MM.1S (cell line): ENCODE measurements at regions not wholly inside any gene's neighbourhood (a gene's known extent, or its start where the extent isn't known, plus 50 kb on each side); places are given as distances from the start of the nearest gene placed in this dataset.

ENCODE experiments used
- CTCF ChIP-seq: fragments of 300-600 bp; sonication (generic); IDR thresholded peaks from 2 replicates; pipeline ENCODE4 v1.5.1; 2016; ENCODE audit warnings: antibody characterized with exemption, low read length, mixed read lengths
- EZH2 ChIP-seq: fragments of 300-600 bp; sonication (generic); optimal IDR thresholded peaks from 2 replicates; pipeline ENCODE3; 2017; ENCODE audit warnings: low read depth, mild to moderate bottlenecking, antibody characterized with exemption, low read length, mixed read lengths
- EZH2phosphoT487 ChIP-seq: fragments of 300-600 bp; sonication (generic); IDR thresholded peaks from 2 replicates; pipeline ENCODE4 v1.6.1; 2018; ENCODE audit warnings: antibody characterized with exemption, low read length

DNA sequence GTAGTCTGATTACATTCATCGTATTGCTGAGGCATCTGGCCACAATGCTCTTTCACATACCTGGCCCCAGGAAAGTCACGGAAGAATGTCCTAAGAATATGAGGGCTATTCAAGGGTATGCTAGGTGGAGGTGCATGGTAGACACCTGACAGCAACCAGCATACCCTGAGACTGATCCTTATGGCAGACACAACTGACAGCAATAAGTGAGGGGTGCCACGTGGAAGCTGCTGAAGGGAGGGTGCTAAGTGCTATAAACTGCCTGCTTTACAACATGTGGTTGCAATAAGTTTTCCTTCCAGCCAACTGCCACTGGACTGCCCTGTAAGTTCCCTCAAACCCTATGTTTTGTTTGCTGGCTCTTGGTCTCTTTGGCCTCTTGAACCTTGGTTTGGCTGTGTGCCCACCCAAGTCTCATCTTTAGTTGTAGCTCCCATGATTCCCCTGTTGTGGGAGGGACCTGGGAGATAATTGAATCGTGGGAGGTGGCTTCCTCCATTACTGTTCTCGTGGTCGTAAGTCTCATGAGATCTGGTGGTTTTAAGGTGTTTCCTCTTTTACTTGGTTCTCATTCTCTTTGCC lies 201.3 kb upstream of the MOCS1 start:
- no peak for TF ChIP-seq CTCF
- TF ChIP-seq EZH2 = no peak
- no peak for TF ChIP-seq EZH2phosphoT487
